Neural cell (in vitro differentiated cells): ENCODE measurements at regions not wholly inside any gene's neighbourhood (a gene's known extent, or its start where the extent isn't known, plus 50 kb on each side); places are given as distances from the start of the nearest gene placed in this dataset.

Experiments
- H2AFZ ChIP-seq: fragments of 200-600, 300-800 bp; sonication (generic), shearing (Covaris generic); 2 replicates; pipeline ENCODE4 v1.6.0; 2014; ENCODE audit warnings: low read depth, mild to moderate bottlenecking, antibody characterized with exemption, low read length, moderate library complexity
- H3F3A ChIP-seq: fragments of 200-600 bp; shearing (Covaris generic); 2 replicates; pipeline ENCODE4 v1.6.1; 2016; ENCODE audit warnings: mild to moderate bottlenecking, moderate library complexity, mixed read lengths, antibody characterized with exemption, low read length; ENCODE audit not compliant: insufficient read depth, poor library complexity, severe bottlenecking
- H3K27ac ChIP-seq: fragments of 200-600, 300-800 bp; sonication (generic), shearing (Covaris generic); 2 replicates; pipeline ENCODE4 v1.5.1; 2014; ENCODE audit warnings: mild to moderate bottlenecking, low read length, moderate library complexity
- H3K27me3 ChIP-seq: fragments of 300-800, 200-600 bp; sonication (generic), shearing (Covaris generic); 2 replicates; pipeline ENCODE4 v1.6.0; 2014; ENCODE audit warnings: mild to moderate bottlenecking, low read depth, low read length, moderate library complexity; ENCODE audit not compliant: insufficient read depth
- H3K36me3 ChIP-seq: fragments of 300-800, 200-600 bp; sonication (generic), shearing (Covaris generic); 2 replicates; pipeline ENCODE4 v1.5.1; 2014; ENCODE audit warnings: mild to moderate bottlenecking, antibody characterized with exemption, low read length, moderate library complexity; ENCODE audit not compliant: insufficient read depth
- H3K4me2 ChIP-seq: fragments of 300-800, 200-600 bp; sonication (generic), shearing (Covaris generic); 2 replicates; pipeline ENCODE4 v1.6.0; 2014; ENCODE audit warnings: mild to moderate bottlenecking, low read length
- H3K4me3 ChIP-seq: fragments of 300-800, 200-600 bp; sonication (generic), shearing (Covaris generic); 2 replicates; pipeline ENCODE4 v1.5.1; 2014; ENCODE audit warnings: mild to moderate bottlenecking, low read length, moderate library complexity
- H3K79me2 ChIP-seq: fragments of 200-600 bp; shearing (Covaris generic); replicated peaks from 2 replicates; pipeline ENCODE4 v1.6.0; 2014; ENCODE audit warnings: mild to moderate bottlenecking, low read length, moderate library complexity; ENCODE audit not compliant: insufficient read depth
- H3K9ac ChIP-seq: fragments of 300-800, 200-600 bp; sonication (generic), shearing (Covaris generic); 2 replicates; pipeline ENCODE4 v1.6.1; 2016; ENCODE audit warnings: mild to moderate bottlenecking, low read length, mixed read lengths
- H3K9me2 ChIP-seq: fragments of 200-600 bp; shearing (Covaris generic); 2 replicates; pipeline ENCODE4 v1.6.1; 2016; ENCODE audit warnings: mild to moderate bottlenecking, low read length, mixed read lengths; ENCODE audit not compliant: insufficient read depth
- H3K9me3 ChIP-seq: fragments of 200-600, 300-800 bp; sonication (generic), shearing (Covaris generic); 2 replicates; pipeline ENCODE4 v1.6.1; 2016; ENCODE audit warnings: mild to moderate bottlenecking, mixed run types, low read length, moderate library complexity, mixed read lengths
- H4K20me1 ChIP-seq: fragments of 200-600 bp; shearing (Covaris generic); 2 replicates; pipeline ENCODE4 v1.6.1; 2016; ENCODE audit warnings: mild to moderate bottlenecking, mixed run types; ENCODE audit not compliant: insufficient read depth
- CTCF ChIP-seq: fragments of 450-650 bp; IDR thresholded peaks from 2 replicates; pipeline ENCODE4 v1.5.1; 2014; ENCODE audit warnings: antibody characterized with exemption, mild to moderate bottlenecking, moderate library complexity; ENCODE audit not compliant: poor library complexity, severe bottlenecking
- EP300 ChIP-seq: fragments of 450-650 bp; conservative IDR thresholded peaks from 2 replicates; pipeline ENCODE4 v1.6.1; 2014; ENCODE audit warnings: antibody characterized with exemption, mild to moderate bottlenecking, moderate library complexity; ENCODE audit not compliant: poor library complexity, severe bottlenecking
- EZH2 ChIP-seq: fragments of 200-600, 300-800 bp; shearing (Covaris generic), sonication (generic); IDR thresholded peaks from 2 replicates; pipeline ENCODE4 v1.6.1; 2014; ENCODE audit warnings: antibody characterized with exemption, low read length, borderline replicate concordance, mild to moderate bottlenecking; ENCODE audit not compliant: insufficient read depth, poor library complexity, severe bottlenecking
- MXI1 ChIP-seq: fragments of 450-650 bp; conservative IDR thresholded peaks from 2 replicates; pipeline ENCODE4 v1.6.1; 2014; ENCODE audit warnings: antibody characterized with exemption, mild to moderate bottlenecking; ENCODE audit not compliant: poor library complexity, severe bottlenecking
- POLR2AphosphoS5 ChIP-seq: IDR thresholded peaks from 2 replicates; pipeline ENCODE4 v1.6.1; 2012
- RAD21 ChIP-seq: fragments of 450-650 bp; conservative IDR thresholded peaks from 2 replicates; pipeline ENCODE4 v1.6.1; 2014; ENCODE audit warnings: antibody characterized with exemption, mild to moderate bottlenecking, moderate library complexity
- REST ChIP-seq: IDR thresholded peaks from 2 replicates; pipeline ENCODE4 v1.6.1; 2012; ENCODE audit warnings: borderline replicate concordance
- SMC3 ChIP-seq: fragments of 450-650 bp; conservative IDR thresholded peaks from 2 replicates; pipeline ENCODE4 v1.6.1; 2014; ENCODE audit warnings: antibody characterized with exemption, mild to moderate bottlenecking, moderate library complexity; ENCODE audit not compliant: poor library complexity
- TAF1 ChIP-seq: IDR thresholded peaks from 2 replicates; pipeline ENCODE4 v1.6.1; 2012; ENCODE audit warnings: low read depth

GRCh38 chr21:18460979-18461378, 57.4 kb upstream of the TMPRSS15 start:
- Histone ChIP-seq H3K4me2 (no peak overlapping the region), H3K36me3 (no peaks in the 10 kb centered on the region), H4K20me1 (no peaks in the 10 kb centered on the region), H3K4me3 (no peak overlapping the region), H3K9me2 (no peaks in the 10 kb centered on the region), H3F3A (no peaks in the 10 kb centered on the region), H3K27ac (no peak overlapping the region), H3K9me3 (no peaks in the 10 kb centered on the region), H3K79me2 (no peaks in the 10 kb centered on the region), H3K9ac (no peak overlapping the region), H3K27me3 (no peaks in the 10 kb centered on the region), H2AFZ (no peak overlapping the region)
- TF ChIP-seq EZH2 = no peak
- TF ChIP-seq RAD21 = no peak
- TF ChIP-seq POLR2AphosphoS5 = no peak
- TF ChIP-seq MXI1 = no peak
- no peak for TF ChIP-seq TAF1
- TF ChIP-seq SMC3 = no peak
- no peak for TF ChIP-seq REST
- no peak for TF ChIP-seq CTCF
- no peak for TF ChIP-seq EP300

- Histone ChIP-seq H2AFZ (no peak overlapping the region), H3K9me2 (no peaks in the 10 kb centered on the region), H4K20me1 (no peaks in the 10 kb centered on the region), H3K4me3 (no peak overlapping the region), H3K4me2 (no peak overlapping the region), H3K36me3 (no peaks in the 10 kb centered on the region), H3F3A (no peaks in the 10 kb centered on the region), H3K9ac (no peak overlapping the region), H3K27ac (no peak overlapping the region), H3K9me3 (no peaks in the 10 kb centered on the region), H3K27me3 (no peaks in the 10 kb centered on the region), H3K79me2 (no peaks in the 10 kb centered on the region)
- TF ChIP-seq RAD21 (no peak), SMC3 (no peak)
These were observed 58.2 kb upstream of the TMPRSS15 start for GRCh38 chr21:18461743-18462142.

- no peak overlapping the region for H3K27ac ChIP-seq
- no peaks in the 10 kb centered on the region for H3K9me3 ChIP-seq
- H3F3A ChIP-seq = no peaks in the 10 kb centered on the region
- H2AFZ ChIP-seq = no peak overlapping the region
- H3K36me3 ChIP-seq = no peaks in the 10 kb centered on the region
- H3K27me3 ChIP-seq = no peaks in the 10 kb centered on the region
- TF ChIP-seq EZH2 (no peak), SMC3 (no peak), RAD21 (no peak), REST (no peak), MXI1 (no peak), EP300 (no peak), TAF1 (no peak), CTCF (no peak), POLR2AphosphoS5 (no peak)
- H3K4me2 ChIP-seq = no peak overlapping the region
- no peaks in the 10 kb centered on the region for H4K20me1 ChIP-seq
- no peak overlapping the region for H3K4me3 ChIP-seq
- H3K9ac ChIP-seq = no peak overlapping the region
- H3K9me2 ChIP-seq = no peaks in the 10 kb centered on the region
- H3K79me2 ChIP-seq = no peaks in the 10 kb centered on the region
These were observed 64.1 kb upstream of the TMPRSS15 start for GRCh38 chr21:18467715-18468114.
